VCaP (cell line): ENCODE measurements at regions not wholly inside any gene's neighbourhood (a gene's known extent, or its start where the extent isn't known, plus 50 kb on each side); places are given as distances from the start of the nearest gene placed in this dataset.

Experiments
- H3K27ac ChIP-seq: fragments of 450-650 bp; 2 replicates; pipeline ENCODE4 v1.5.1; 2017
- CTCF ChIP-seq: fragments of 450-650 bp; conservative IDR thresholded peaks from 2 replicates; pipeline ENCODE4 v1.5.1; 2017; ENCODE audit warnings: mild to moderate bottlenecking, moderate library complexity

GRCh38 chr12:118714500-118714899 is 266.8 kb upstream of the SRRM4 start:
- no peak overlapping the region for H3K27ac ChIP-seq
- TF ChIP-seq CTCF = no peak

- TF ChIP-seq CTCF = no peak
- no peak overlapping the region for H3K27ac ChIP-seq
Observed at GRCh38 chr12:118715647-118716046, 265.7 kb upstream of the SRRM4 start.

GRCh38 chr12:118727196-118727978 is 254.0 kb upstream of the SRRM4 start:
- no peak overlapping the region for H3K27ac ChIP-seq
- TF ChIP-seq CTCF = no peak

GRCh38 chr12:118727979-118728366 is 253.4 kb upstream of the SRRM4 start:
- H3K27ac ChIP-seq = no peak overlapping the region
- no peak for TF ChIP-seq CTCF

- H3K27ac ChIP-seq = no peak overlapping the region
- no peak for TF ChIP-seq CTCF
Observed at GRCh38 chr12:118734266-118734665, 247.1 kb upstream of the SRRM4 start.

GRCh38 chr12:118737985-118738540 is 243.3 kb upstream of the SRRM4 start:
- no peak for TF ChIP-seq CTCF
- H3K27ac ChIP-seq = no peak overlapping the region

GRCh38 chr12:118741194-118741593 is 240.1 kb upstream of the SRRM4 start:
- no peak for TF ChIP-seq CTCF
- no peak overlapping the region for H3K27ac ChIP-seq
